HCT116 (cell line): ENCODE measurements at regions not wholly inside any gene's neighbourhood (a gene's known extent, or its start where the extent isn't known, plus 50 kb on each side); places are given as distances from the start of the nearest gene placed in this dataset.

Experiments used
- CEBPB ChIP-seq: IDR thresholded peaks from 2 replicates; pipeline ENCODE4 v1.6.1; 2012; ENCODE audit warnings: low read depth
- EZH2 ChIP-seq: fragments of 200-600 bp; sonication (generic); IDR thresholded peaks from 2 replicates; pipeline ENCODE4 v1.6.1; 2017; ENCODE audit warnings: antibody characterized with exemption, mixed run types
- POLR2A ChIP-seq: IDR thresholded peaks from 2 replicates; pipeline ENCODE4 v1.7.0; 2011; ENCODE audit warnings: borderline replicate concordance; ENCODE audit not compliant: insufficient read depth, insufficient read length; ENCODE audit errors: extremely low read depth
- SIN3A ChIP-seq: IDR thresholded peaks from 2 replicates; pipeline ENCODE4 v1.6.1; 2012; ENCODE audit warnings: low read depth
- SRF ChIP-seq: IDR thresholded peaks from 2 replicates; pipeline ENCODE4 v1.6.1; 2012; ENCODE audit warnings: low read depth
- ZNF274 ChIP-seq: fragments of 200-500 bp; sonication (Bioruptor generic); IDR thresholded peaks from 2 replicates; pipeline ENCODE4 v1.6.1; 2014; ENCODE audit warnings: mild to moderate bottlenecking, low read depth, low read length, inconsistent platforms
- TF ChIP-seq, protein P1 (sequence below), 3 experiments: fragments of 200-600 bp in 1 of 3; sonication (generic) in 1 of 3; IDR thresholded peaks in 2 of 3; conservative IDR thresholded peaks in 1 of 3; 2 replicates each; pipeline ENCODE4 v1.5.1; 2012 to 2017; ENCODE audit warnings: low read depth in 2 of 3, low read length in 2 of 3, antibody characterized with exemption in 1 of 3, borderline replicate concordance in 1 of 3, control low read depth in 1 of 3, mild to moderate bottlenecking in 1 of 3, mixed read lengths in 1 of 3, mixed run types in 1 of 3, moderate library complexity in 1 of 3; ENCODE audit not compliant: insufficient read depth in 1 of 3
- TF ChIP-seq, protein P2 (sequence below): IDR thresholded peaks from 2 replicates; pipeline ENCODE4 v1.6.1; 2012

DNA sequence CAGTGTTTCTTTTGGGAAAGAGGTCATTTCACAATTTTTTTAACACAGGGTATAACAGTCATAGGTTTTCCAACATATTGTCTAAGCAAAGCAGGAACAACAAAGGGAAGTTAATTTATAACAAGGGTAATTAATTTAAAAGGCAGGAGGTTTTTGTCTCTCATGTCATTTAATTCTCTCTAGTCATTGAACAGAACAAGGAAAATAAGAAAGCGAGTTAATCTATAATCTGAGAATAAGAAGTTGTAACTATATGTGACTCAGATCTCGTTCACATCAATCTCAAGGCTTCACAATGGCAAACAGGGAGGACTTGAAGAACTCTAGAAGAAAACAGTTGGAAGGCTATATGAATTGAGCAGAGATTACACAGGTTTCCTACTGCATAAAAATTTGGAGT, 579.8 kb upstream of the CCDC54 start:
- TF ChIP-seq, protein P1, sequence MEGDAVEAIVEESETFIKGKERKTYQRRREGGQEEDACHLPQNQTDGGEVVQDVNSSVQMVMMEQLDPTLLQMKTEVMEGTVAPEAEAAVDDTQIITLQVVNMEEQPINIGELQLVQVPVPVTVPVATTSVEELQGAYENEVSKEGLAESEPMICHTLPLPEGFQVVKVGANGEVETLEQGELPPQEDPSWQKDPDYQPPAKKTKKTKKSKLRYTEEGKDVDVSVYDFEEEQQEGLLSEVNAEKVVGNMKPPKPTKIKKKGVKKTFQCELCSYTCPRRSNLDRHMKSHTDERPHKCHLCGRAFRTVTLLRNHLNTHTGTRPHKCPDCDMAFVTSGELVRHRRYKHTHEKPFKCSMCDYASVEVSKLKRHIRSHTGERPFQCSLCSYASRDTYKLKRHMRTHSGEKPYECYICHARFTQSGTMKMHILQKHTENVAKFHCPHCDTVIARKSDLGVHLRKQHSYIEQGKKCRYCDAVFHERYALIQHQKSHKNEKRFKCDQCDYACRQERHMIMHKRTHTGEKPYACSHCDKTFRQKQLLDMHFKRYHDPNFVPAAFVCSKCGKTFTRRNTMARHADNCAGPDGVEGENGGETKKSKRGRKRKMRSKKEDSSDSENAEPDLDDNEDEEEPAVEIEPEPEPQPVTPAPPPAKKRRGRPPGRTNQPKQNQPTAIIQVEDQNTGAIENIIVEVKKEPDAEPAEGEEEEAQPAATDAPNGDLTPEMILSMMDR (IDR thresholded peaks at IDR 0.05 in 2 of 3, conservative IDR thresholded peaks at IDR 0.05 in 1 of 3; ENCODE audit: borderline replicate concordance in 1 of 3, insufficient read depth in 1 of 3, low read depth in 2 of 3, low read length in 2 of 3) = no peak
- TF ChIP-seq POLR2A (no peak), ZNF274 (no peak), SRF (no peak), EZH2 (no peak), SIN3A (no peak), CEBPB (no peak)
- TF ChIP-seq, protein P2, sequence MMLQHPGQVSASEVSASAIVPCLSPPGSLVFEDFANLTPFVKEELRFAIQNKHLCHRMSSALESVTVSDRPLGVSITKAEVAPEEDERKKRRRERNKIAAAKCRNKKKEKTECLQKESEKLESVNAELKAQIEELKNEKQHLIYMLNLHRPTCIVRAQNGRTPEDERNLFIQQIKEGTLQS = no peak
